Caco-2 (cell line): ENCODE measurements at regions not wholly inside any gene's neighbourhood (a gene's known extent, or its start where the extent isn't known, plus 50 kb on each side); places are given as distances from the start of the nearest gene placed in this dataset.

Source experiments
- BruUV-seq: library from RNA; stranded (reverse); fragments of 400-500 nt; replicated peaks from 2 replicates; lab custom pipeline; 2021; lab: Mats Ljungman, UMichigan
- CTCF ChIA-PET: fragments of 300-600 bp; sonication (Branson Sonifier 250); formaldehyde crosslinking; loops from one replicate; lab custom pipeline; 2022; ENCODE audit warnings: antibody characterized with exemption; lab: Charles Lee
- POLR2A ChIA-PET: fragments of 300-600 bp; sonication (Branson Sonifier 250); formaldehyde crosslinking; loops from one replicate; lab custom pipeline; 2022; ENCODE audit warnings: antibody characterized with exemption; lab: Charles Lee
- DNase-seq, 2 experiments: peaks; one replicate each; pipeline versions ENCODE4 v3.0.0 to v3.0.0-alpha.2; 2020 to 2022
- H3K27me3 ChIP-seq: replicated peaks from 2 replicates; pipeline ENCODE4 v1.6.0; 2011; ENCODE audit warnings: low read length; ENCODE audit not compliant: control insufficient read depth, insufficient read depth
- H3K36me3 ChIP-seq: 2 replicates; pipeline ENCODE4 v1.5.1; 2011; ENCODE audit warnings: low read length; ENCODE audit not compliant: control insufficient read depth, insufficient read depth
- H3K4me1 ChIP-seq: fragments of 250-450 bp; sonication (Bioruptor Pico); 2 replicates; pipeline ENCODE4 v1.5.1; 2020; ENCODE audit warnings: mild to moderate bottlenecking
- H3K4me3 ChIP-seq: 2 replicates; pipeline ENCODE4 v1.5.1; 2011; ENCODE audit warnings: low read depth, mild to moderate bottlenecking, control low read depth, low read length
- H3K9me3 ChIP-seq: fragments of 250-450 bp; sonication (Bioruptor Pico); 2 replicates; pipeline ENCODE4 v1.5.1; 2020; ENCODE audit warnings: mild to moderate bottlenecking, moderate library complexity
- H3K27ac Mint-ChIP-seq: one replicate; pipeline ENCODE4 v1.8.0; 2022; ENCODE audit warnings: mixed read lengths; ENCODE audit not compliant: unreplicated experiment
- H3K27me3 Mint-ChIP-seq: one replicate; pipeline ENCODE4 v1.8.0; 2022; ENCODE audit warnings: mixed read lengths; ENCODE audit not compliant: insufficient read depth, unreplicated experiment
- H3K36me3 Mint-ChIP-seq: one replicate; pipeline ENCODE4 v1.8.0; 2022; ENCODE audit warnings: mild to moderate bottlenecking, mixed read lengths; ENCODE audit not compliant: insufficient read depth, unreplicated experiment
- H3K4me1 Mint-ChIP-seq: one replicate; pipeline ENCODE4 v1.8.0; 2022; ENCODE audit warnings: low read depth, mixed read lengths; ENCODE audit not compliant: unreplicated experiment
- H3K4me3 Mint-ChIP-seq: one replicate; pipeline ENCODE4 v1.8.0; 2022; ENCODE audit warnings: mild to moderate bottlenecking, moderate library complexity, mixed read lengths; ENCODE audit not compliant: unreplicated experiment
- H3K9me3 Mint-ChIP-seq: one replicate; pipeline ENCODE4 v1.8.0; 2022; ENCODE audit warnings: mixed read lengths; ENCODE audit not compliant: unreplicated experiment
- intact Hi-C: fragments of 100-400 bp; cut with micrococcal nuclease; formaldehyde crosslinking; loops from one replicate; pipeline ENCODE4 v1.10.0; 2022; ENCODE audit not compliant: unreplicated experiment
- TF ChIP-seq, protein P1 (sequence below), 2 experiments: fragments of 200-600 bp in 1 of 2; IDR thresholded peaks; 1 replicate in 1 of 2; 2 replicates in 1 of 2; pipeline versions ENCODE4 v1.5.1 to v1.8.0; 2011 to 2022; ENCODE audit warnings: antibody characterized with exemption in 1 of 2, control low read depth in 1 of 2, inconsistent platforms in 1 of 2, low read depth in 1 of 2, low read length in 1 of 2, mild to moderate bottlenecking in 1 of 2, moderate library complexity in 1 of 2; ENCODE audit not compliant: insufficient read depth in 1 of 2, severe bottlenecking in 1 of 2, unreplicated experiment in 1 of 2

DNA sequence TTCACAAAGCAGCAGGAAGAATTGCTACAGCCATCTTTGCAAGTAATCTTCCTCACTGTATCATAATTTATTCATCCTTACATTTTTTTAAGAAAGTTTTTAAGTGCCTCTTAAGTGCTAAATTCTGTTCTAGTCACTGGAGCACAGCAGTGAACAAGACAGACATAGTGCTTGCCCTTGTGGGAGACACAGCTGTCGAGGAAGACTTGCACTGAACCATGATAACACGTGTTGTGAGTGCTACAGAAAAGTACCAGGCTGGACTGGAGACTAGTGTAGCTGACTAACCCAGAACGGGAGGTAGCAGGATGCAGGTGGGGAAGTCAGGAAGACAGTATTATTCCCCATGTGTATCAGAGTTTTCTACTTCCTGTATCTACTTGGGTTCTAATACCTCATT lies 300.6 kb downstream of the TBL1XR1 start:
- Histone ChIP-seq H3K36me3 (no peaks in the 10 kb centered on the region), H3K4me3 (no peak overlapping the region), H3K27me3 (no peaks in the 10 kb centered on the region), H3K4me1 (peaks cover 5% of the 10 kb centered on the region; the same call in 1 of the 2 replicates), H3K9me3 (no peaks in the 10 kb centered on the region)
- H3K4me1 Mint-ChIP-seq, result no peaks in the 10 kb centered on the region
- peaks cover 18% of the 10 kb centered on the region for H3K9me3 Mint-ChIP-seq
- no peak overlapping the region for H3K4me3 Mint-ChIP-seq
- no peak for DNase-seq
- no TSS peak for BruUV-seq
- intact Hi-C loops, result no loop called here
- H3K36me3 Mint-ChIP-seq, result no peaks in the 10 kb centered on the region
- ChIA-PET POLR2A (no interaction called here), CTCF (no interaction called here)
- H3K27me3 Mint-ChIP-seq, result peaks cover 2% of the 10 kb centered on the region
- TF ChIP-seq, protein P1, sequence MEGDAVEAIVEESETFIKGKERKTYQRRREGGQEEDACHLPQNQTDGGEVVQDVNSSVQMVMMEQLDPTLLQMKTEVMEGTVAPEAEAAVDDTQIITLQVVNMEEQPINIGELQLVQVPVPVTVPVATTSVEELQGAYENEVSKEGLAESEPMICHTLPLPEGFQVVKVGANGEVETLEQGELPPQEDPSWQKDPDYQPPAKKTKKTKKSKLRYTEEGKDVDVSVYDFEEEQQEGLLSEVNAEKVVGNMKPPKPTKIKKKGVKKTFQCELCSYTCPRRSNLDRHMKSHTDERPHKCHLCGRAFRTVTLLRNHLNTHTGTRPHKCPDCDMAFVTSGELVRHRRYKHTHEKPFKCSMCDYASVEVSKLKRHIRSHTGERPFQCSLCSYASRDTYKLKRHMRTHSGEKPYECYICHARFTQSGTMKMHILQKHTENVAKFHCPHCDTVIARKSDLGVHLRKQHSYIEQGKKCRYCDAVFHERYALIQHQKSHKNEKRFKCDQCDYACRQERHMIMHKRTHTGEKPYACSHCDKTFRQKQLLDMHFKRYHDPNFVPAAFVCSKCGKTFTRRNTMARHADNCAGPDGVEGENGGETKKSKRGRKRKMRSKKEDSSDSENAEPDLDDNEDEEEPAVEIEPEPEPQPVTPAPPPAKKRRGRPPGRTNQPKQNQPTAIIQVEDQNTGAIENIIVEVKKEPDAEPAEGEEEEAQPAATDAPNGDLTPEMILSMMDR (IDR thresholded peaks at IDR 0.05; ENCODE audit: insufficient read depth in 1 of 2, low read depth in 1 of 2, low read length in 1 of 2, severe bottlenecking in 1 of 2, unreplicated experiment in 1 of 2), result no peak
- no peak overlapping the region for H3K27ac Mint-ChIP-seq

DNA sequence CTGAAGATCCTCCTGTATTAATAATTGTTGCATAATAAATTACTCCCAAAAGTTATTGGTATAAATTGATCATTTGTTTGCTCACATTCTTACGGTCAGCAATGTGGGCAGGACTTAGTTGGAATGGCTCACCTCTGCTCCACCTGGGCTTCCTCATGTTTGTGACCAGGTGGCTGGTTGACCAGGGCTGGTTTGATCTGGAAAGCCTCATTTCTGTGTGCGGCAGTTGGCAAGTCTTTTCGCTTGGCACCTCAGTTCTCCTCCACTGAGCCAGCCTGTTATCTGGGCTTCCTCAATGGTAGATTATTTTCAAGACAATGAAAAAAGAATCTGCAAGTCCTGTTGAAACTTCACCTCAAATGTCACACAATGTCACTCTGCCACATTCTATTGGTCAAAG lies 301.1 kb downstream of the TBL1XR1 start:
- Mint-ChIP-seq H3K4me1 (no peaks in the 10 kb centered on the region), H3K9me3 (peaks cover 18% of the 10 kb centered on the region), H3K27ac (no peak overlapping the region), H3K27me3 (peaks cover 2% of the 10 kb centered on the region), H3K4me3 (no peak overlapping the region), H3K36me3 (no peaks in the 10 kb centered on the region)
- ChIA-PET POLR2A (no interaction called here), CTCF (no interaction called here)
- Histone ChIP-seq H3K27me3 (no peaks in the 10 kb centered on the region), H3K4me1 (peaks cover 5% of the 10 kb centered on the region; the same call in 1 of the 2 replicates), H3K9me3 (no peaks in the 10 kb centered on the region), H3K36me3 (no peaks in the 10 kb centered on the region), H3K4me3 (no peak overlapping the region)
- TF ChIP-seq, protein P1 (IDR thresholded peaks at IDR 0.05; ENCODE audit: insufficient read depth in 1 of 2, low read depth in 1 of 2, low read length in 1 of 2, severe bottlenecking in 1 of 2, unreplicated experiment in 1 of 2), result no peak
- intact Hi-C loops, result no loop called here
- no peak for DNase-seq
- no TSS peak for BruUV-seq

DNA sequence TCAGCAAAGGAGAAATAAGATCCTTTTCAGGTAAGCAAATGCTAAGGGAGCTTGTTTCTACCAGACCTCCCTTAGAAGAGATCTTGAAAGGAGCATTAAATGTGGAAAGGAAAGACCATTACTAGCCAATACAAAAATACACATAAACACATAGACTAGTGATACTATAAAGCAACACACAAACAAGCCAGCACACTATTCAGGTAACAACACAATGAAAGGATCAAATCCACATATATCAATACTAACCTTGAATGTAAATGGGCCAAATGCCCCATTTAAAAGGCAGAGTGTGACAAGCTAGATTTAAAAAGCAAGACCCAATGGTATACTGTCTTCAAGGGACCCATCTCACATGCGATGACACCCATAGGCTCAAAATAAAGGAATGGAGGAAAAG lies 317.6 kb downstream of the TBL1XR1 start:
- intact Hi-C loops, result no loop called here
- ChIA-PET POLR2A (no interaction called here), CTCF (no interaction called here)
- peaks cover 21% of the 10 kb centered on the region for H3K9me3 Mint-ChIP-seq
- H3K27me3 Mint-ChIP-seq, result no peaks in the 10 kb centered on the region
- TF ChIP-seq, protein P1 (IDR thresholded peaks at IDR 0.05; ENCODE audit: insufficient read depth in 1 of 2, low read depth in 1 of 2, low read length in 1 of 2, severe bottlenecking in 1 of 2, unreplicated experiment in 1 of 2), result no peak
- H3K4me1 Mint-ChIP-seq, result no peaks in the 10 kb centered on the region
- DNase-seq, result no peak
- H3K4me3 Mint-ChIP-seq, result no peak overlapping the region
- Histone ChIP-seq H3K4me3 (no peak overlapping the region), H3K36me3 (no peaks in the 10 kb centered on the region), H3K4me1 (no peaks in the 10 kb centered on the region), H3K9me3 (0 out of 2 replicates have a peak, but pooled peaks cover 6% of the 10 kb centered on the region), H3K27me3 (no peaks in the 10 kb centered on the region)
- BruUV-seq, result no TSS peak
- H3K36me3 Mint-ChIP-seq, result no peaks in the 10 kb centered on the region
- H3K27ac Mint-ChIP-seq, result no peak overlapping the region
